GM06990 (cell line): ENCODE measurements at regions not wholly inside any gene's neighbourhood (a gene's known extent, or its start where the extent isn't known, plus 50 kb on each side); places are given as distances from the start of the nearest gene placed in this dataset.

Experiments used
- DNase-seq: peaks from one replicate; pipeline ENCODE4 v3.0.0-alpha.2; 2011; ENCODE audit not compliant: insufficient read length; ENCODE audit errors: extremely low read depth
- H3K27me3 ChIP-seq: replicated peaks from 2 replicates; pipeline ENCODE4 v1.6.0; 2011; ENCODE audit warnings: low read length; ENCODE audit not compliant: control insufficient read depth, insufficient read depth
- H3K36me3 ChIP-seq: 2 replicates; pipeline ENCODE4 v1.5.1; 2011; ENCODE audit warnings: low read length; ENCODE audit not compliant: control insufficient read depth, insufficient read depth
- H3K4me3 ChIP-seq: replicated peaks from 2 replicates; pipeline ENCODE4 v1.5.1; 2011; ENCODE audit warnings: low read depth, mild to moderate bottlenecking, control low read depth, low read length
- CTCF ChIP-seq: IDR thresholded peaks from 2 replicates; pipeline ENCODE4 v1.5.1; 2011; ENCODE audit warnings: low read length, control low read depth, mild to moderate bottlenecking, inconsistent platforms; ENCODE audit not compliant: insufficient read depth, poor library complexity, severe bottlenecking

DNA sequence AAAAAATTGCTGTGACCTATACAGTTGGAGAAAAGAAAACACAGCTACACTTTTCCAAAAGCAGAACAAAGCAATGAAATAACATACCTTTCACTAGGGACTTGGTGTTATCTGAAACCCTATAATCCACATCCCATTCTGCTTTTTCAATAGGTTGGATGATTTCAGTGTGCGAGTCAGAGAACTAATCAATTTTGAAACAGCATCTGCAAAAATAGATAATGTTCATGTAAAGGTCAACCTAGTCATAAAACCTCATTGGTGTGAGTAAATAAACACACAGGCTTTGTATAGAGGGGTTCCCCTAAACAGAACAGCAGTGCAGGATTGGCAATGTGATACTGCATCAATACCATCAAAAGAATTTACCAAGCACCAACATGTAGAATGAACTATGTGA, 173.0 kb upstream of the G2E3 start:
- no peak for TF ChIP-seq CTCF
- no peaks in the 10 kb centered on the region for H3K36me3 ChIP-seq
- H3K27me3 ChIP-seq: no peaks in the 10 kb centered on the region
- no peak for DNase-seq
- H3K4me3 ChIP-seq: no peak overlapping the region

DNA sequence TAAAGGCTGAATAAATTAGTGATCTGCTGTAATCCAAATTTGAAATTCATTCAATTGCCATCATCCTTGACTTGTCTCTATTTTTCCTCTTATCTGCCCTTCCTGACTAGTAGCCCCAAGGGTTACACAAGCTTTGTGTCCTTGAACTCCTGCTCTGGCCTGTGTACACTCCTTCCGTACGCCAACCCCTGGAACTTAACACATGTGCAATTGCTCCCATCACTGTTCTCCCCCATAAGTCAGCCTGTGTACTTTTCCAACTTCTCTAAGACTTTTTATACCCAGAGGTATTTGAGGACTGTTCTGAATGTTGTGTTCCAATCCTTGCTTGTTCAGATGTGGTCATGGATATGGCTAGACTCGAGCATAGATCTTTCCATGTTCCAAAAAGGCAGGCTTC, 171.1 kb upstream of the G2E3 start:
- TF ChIP-seq CTCF: no peak

DNA sequence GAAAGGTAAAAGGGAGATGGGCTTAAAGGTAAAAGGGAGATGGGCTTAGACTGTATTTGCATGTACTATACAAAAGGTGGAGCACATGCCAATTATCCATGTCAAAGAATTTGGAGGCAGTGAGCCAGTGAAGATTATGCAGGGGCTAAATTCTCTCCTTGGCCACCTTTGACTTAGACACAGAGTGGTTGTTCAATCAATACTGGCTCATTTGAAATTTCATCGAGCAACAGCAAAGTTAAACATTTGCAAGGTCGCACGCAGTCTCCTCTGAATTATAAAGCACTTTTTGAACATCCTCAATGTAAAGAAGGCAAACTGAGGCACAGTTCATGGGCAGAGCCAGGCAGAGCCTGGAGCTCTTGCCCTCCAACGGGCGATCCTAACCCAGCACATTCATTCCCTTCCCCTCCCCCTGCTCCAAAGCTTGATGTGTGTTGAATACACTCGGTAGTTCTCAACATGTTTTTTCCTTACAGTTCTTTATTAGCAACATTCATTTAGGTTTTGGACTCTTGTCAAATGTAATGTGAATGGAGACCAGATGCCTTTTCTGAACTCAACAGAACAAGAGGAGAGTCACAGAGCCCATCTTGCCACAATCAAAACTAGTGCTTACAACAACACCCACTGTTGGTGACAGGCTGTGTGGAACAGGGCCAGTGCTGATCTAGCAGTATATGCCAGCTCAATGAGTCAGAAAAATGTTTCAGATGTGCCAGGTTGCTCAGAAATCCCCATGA, 169.7 kb upstream of the G2E3 start:
- H3K36me3 ChIP-seq: no peaks in the 10 kb centered on the region
- no peak for DNase-seq
- TF ChIP-seq CTCF: no peak
- no peaks in the 10 kb centered on the region for H3K27me3 ChIP-seq
- no peak overlapping the region for H3K4me3 ChIP-seq

More for the DNA sequence above, 171.1 kb upstream of the G2E3 start:
- Histone ChIP-seq H3K4me3 (no peak overlapping the region), H3K27me3 (no peaks in the 10 kb centered on the region), H3K36me3 (no peaks in the 10 kb centered on the region)
- no peak for DNase-seq

- H3K27me3 ChIP-seq: no peaks in the 10 kb centered on the region
- DNase-seq: no peak
- H3K36me3 ChIP-seq: no peaks in the 10 kb centered on the region
- TF ChIP-seq CTCF: no peak
- no peak overlapping the region for H3K4me3 ChIP-seq
Measured at GRCh38 chr14:30389877-30390385, 169.0 kb upstream of the G2E3 start.

- TF ChIP-seq CTCF: no peak
- H3K36me3 ChIP-seq: no peaks in the 10 kb centered on the region
- DNase-seq: no peak
- no peaks in the 10 kb centered on the region for H3K27me3 ChIP-seq
- no peak overlapping the region for H3K4me3 ChIP-seq
Measured at GRCh38 chr14:30395065-30395464, 163.9 kb upstream of the G2E3 start.
